Panc1 (cell line): ENCODE measurements at regions not wholly inside any gene's neighbourhood (a gene's known extent, or its start where the extent isn't known, plus 50 kb on each side); places are given as distances from the start of the nearest gene placed in this dataset.

Source experiments
- POLR2AphosphoS5 ChIP-seq: IDR thresholded peaks from 2 replicates; pipeline ENCODE4 v1.6.1; 2012; ENCODE audit warnings: mild to moderate bottlenecking, low read depth, low read length, moderate library complexity
- TF ChIP-seq, protein P1 (sequence below): fragments of 450-650 bp; IDR thresholded peaks from 2 replicates; pipeline ENCODE4 v1.5.1; 2017; ENCODE audit warnings: mild to moderate bottlenecking

GRCh38 chr10:55348534-55348933, 547.5 kb upstream of the PCDH15 start:
- TF ChIP-seq POLR2AphosphoS5 = no peak
- TF ChIP-seq, protein P1, sequence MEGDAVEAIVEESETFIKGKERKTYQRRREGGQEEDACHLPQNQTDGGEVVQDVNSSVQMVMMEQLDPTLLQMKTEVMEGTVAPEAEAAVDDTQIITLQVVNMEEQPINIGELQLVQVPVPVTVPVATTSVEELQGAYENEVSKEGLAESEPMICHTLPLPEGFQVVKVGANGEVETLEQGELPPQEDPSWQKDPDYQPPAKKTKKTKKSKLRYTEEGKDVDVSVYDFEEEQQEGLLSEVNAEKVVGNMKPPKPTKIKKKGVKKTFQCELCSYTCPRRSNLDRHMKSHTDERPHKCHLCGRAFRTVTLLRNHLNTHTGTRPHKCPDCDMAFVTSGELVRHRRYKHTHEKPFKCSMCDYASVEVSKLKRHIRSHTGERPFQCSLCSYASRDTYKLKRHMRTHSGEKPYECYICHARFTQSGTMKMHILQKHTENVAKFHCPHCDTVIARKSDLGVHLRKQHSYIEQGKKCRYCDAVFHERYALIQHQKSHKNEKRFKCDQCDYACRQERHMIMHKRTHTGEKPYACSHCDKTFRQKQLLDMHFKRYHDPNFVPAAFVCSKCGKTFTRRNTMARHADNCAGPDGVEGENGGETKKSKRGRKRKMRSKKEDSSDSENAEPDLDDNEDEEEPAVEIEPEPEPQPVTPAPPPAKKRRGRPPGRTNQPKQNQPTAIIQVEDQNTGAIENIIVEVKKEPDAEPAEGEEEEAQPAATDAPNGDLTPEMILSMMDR = no peak
